Neural crest cell (in vitro differentiated cells): ENCODE measurements at regions not wholly inside any gene's neighbourhood (a gene's known extent, or its start where the extent isn't known, plus 50 kb on each side); places are given as distances from the start of the nearest gene placed in this dataset.
"Not testable (repeated sequence)": the region's sequence is repeated elsewhere in the genome, so short reads cannot be mapped to it uniquely, and the experiment has no call there.

ENCODE experiments used
- DNase-seq: peaks from one replicate; pipeline ENCODE4 v3.0.0; 2021; ENCODE audit warnings: low read depth, mixed read lengths, low spot score
- H3K27ac Mint-ChIP-seq: one replicate; pipeline ENCODE4 v1.8.0; 2021; ENCODE audit warnings: mild to moderate bottlenecking, mixed read lengths; ENCODE audit not compliant: unreplicated experiment
- H3K27me3 Mint-ChIP-seq: 2 replicates; pipeline ENCODE4 v1.8.0; 2021; ENCODE audit warnings: low read depth, mild to moderate bottlenecking, mixed read lengths
- H3K36me3 Mint-ChIP-seq: 2 replicates; pipeline ENCODE4 v1.8.0; 2021; ENCODE audit warnings: low read depth, mild to moderate bottlenecking, mixed read lengths
- H3K4me1 Mint-ChIP-seq: 2 replicates; pipeline ENCODE4 v1.8.0; 2021; ENCODE audit warnings: mixed read lengths
- H3K4me3 Mint-ChIP-seq: one replicate; pipeline ENCODE4 v1.8.0; 2021; ENCODE audit warnings: mild to moderate bottlenecking, mixed read lengths
- H3K9me3 Mint-ChIP-seq: 2 replicates; pipeline ENCODE4 v1.8.0; 2021; ENCODE audit warnings: mixed read lengths
- TF ChIP-seq, protein P1 (sequence below): fragments of 200-600 bp; sonication (generic); conservative IDR thresholded peaks from 2 replicates; pipeline ENCODE4 v1.5.0; 2021; ENCODE audit warnings: antibody characterized with exemption, mild to moderate bottlenecking

DNA sequence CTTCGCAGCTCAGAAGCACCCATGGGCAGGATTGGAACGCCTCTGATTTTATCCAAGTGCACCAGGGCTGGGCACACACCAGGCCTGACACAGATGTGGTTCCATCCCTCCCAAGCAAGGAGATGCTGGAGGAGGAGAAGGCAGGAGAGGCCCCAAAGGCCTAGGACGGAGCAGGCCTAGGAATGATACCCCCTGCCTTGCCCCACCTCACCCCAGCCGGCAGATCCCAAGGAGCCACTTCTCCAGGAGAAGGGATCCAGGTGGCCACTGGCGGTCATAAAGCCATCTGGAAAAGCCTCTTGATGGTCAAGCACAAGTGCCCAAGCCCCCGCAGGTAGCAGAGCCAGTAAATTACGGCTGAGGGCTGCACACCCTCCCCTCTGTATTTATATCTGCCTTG lies 211.8 kb downstream of the TBC1D2B start:
- DNase-seq = no peak
- Mint-ChIP-seq H3K36me3 (no peaks in the 10 kb centered on the region), H3K9me3 (no peaks in the 10 kb centered on the region), H3K27ac (no peak overlapping the region), H3K27me3 (no peaks in the 10 kb centered on the region), H3K4me3 (no peak overlapping the region), H3K4me1 (peaks cover 12% of the 10 kb centered on the region)
- TF ChIP-seq, protein P1, sequence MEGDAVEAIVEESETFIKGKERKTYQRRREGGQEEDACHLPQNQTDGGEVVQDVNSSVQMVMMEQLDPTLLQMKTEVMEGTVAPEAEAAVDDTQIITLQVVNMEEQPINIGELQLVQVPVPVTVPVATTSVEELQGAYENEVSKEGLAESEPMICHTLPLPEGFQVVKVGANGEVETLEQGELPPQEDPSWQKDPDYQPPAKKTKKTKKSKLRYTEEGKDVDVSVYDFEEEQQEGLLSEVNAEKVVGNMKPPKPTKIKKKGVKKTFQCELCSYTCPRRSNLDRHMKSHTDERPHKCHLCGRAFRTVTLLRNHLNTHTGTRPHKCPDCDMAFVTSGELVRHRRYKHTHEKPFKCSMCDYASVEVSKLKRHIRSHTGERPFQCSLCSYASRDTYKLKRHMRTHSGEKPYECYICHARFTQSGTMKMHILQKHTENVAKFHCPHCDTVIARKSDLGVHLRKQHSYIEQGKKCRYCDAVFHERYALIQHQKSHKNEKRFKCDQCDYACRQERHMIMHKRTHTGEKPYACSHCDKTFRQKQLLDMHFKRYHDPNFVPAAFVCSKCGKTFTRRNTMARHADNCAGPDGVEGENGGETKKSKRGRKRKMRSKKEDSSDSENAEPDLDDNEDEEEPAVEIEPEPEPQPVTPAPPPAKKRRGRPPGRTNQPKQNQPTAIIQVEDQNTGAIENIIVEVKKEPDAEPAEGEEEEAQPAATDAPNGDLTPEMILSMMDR = no peak

- Mint-ChIP-seq H3K4me1 (peaks cover 8% of the 10 kb centered on the region), H3K36me3 (no peaks in the 10 kb centered on the region), H3K9me3 (no peaks in the 10 kb centered on the region), H3K4me3 (no peak overlapping the region), H3K27me3 (no peaks in the 10 kb centered on the region), H3K27ac (no peak overlapping the region)
- DNase-seq = no peak
- TF ChIP-seq, protein P1 = no peak
Measured at GRCh38 chr15:77865106-77865610, 212.4 kb downstream of the TBC1D2B start.

DNA sequence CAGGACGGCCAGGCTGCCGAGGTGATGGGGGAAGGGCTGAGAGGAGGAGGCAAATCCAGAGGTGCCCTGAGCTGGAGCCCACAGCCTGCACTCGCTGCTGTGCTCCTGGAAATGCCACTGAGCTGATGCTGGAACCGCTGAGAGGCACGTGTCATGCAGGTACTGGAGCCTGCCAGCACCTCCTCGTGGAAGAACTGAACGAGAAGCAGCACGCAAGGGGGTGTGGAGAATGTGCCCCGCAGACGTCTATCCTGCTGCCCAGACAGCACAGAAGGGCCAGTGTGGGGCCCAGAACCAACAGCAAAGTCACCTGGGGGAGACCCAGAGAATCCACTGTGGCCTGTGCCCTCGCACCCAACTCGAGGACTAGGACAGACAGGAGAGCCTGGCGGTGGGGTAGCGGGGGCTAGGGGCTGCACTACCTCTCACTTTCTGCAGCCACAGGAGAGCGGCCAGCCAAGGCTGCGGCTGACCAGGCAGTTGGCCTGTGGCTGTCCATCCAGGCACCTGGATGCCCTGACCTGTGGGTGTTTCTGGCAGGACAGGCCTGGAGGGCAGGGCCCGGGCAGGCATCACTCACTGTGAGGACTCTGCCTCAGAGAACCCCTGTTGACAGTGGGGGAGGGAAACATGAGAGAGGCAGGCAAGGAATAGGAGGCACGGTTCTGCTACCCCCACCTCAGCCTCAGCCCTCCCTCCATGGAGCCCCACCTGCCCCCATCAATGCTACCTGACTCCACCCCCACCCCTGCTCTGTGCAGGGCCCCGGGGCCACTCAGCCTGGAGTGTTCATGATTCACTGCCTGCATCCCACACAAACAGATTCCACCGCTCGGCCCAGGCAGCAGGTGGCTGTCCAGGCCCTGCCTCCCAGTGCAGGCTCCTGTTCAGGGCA lies 213.1 kb downstream of the TBC1D2B start:
- no peaks in the 10 kb centered on the region for H3K36me3 Mint-ChIP-seq
- no peak overlapping the region for H3K27ac Mint-ChIP-seq
- no peak overlapping the region for H3K4me3 Mint-ChIP-seq
- no peaks in the 10 kb centered on the region for H3K27me3 Mint-ChIP-seq
- TF ChIP-seq, protein P1 = no peak
- peaks cover 8% of the 10 kb centered on the region for H3K4me1 Mint-ChIP-seq
- H3K9me3 Mint-ChIP-seq = no peaks in the 10 kb centered on the region
- no peak for DNase-seq

GRCh38 chr15:77863491-77864105 lies 213.9 kb downstream of the TBC1D2B start:
- no peaks in the 10 kb centered on the region for H3K27me3 Mint-ChIP-seq
- H3K36me3 Mint-ChIP-seq = no peaks in the 10 kb centered on the region
- no peak overlapping the region for H3K27ac Mint-ChIP-seq
- peaks cover 8% of the 10 kb centered on the region for H3K4me1 Mint-ChIP-seq
- H3K4me3 Mint-ChIP-seq = no peak overlapping the region
- no peaks in the 10 kb centered on the region for H3K9me3 Mint-ChIP-seq
- DNase-seq = no peak
- TF ChIP-seq, protein P1 = no peak

DNA sequence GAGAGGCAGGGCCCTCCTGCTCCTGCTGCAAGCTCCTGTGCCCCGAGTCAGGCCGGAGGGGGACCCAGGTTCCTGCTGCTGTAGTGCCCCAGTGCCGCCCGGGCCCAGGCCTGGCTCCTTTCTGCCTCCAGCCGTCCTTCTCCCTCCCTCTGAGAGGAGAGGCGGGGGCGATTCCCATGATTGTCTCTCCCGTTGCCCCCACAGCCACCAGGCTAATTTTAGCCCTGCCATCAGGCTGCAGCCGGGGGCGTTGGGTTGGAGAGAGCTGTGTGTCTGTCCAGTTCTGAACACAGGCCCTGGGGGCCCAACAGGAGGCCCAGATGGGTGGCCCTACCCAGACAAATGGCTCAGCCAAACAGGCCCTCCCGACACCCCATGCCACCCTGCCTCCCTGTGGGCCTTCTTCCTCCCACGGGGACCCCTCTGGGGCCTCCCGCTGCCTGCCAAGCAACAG lies 214.8 kb downstream of the TBC1D2B start:
- TF ChIP-seq, protein P1 = no peak
- H3K27me3 Mint-ChIP-seq = no peaks in the 10 kb centered on the region

DNA sequence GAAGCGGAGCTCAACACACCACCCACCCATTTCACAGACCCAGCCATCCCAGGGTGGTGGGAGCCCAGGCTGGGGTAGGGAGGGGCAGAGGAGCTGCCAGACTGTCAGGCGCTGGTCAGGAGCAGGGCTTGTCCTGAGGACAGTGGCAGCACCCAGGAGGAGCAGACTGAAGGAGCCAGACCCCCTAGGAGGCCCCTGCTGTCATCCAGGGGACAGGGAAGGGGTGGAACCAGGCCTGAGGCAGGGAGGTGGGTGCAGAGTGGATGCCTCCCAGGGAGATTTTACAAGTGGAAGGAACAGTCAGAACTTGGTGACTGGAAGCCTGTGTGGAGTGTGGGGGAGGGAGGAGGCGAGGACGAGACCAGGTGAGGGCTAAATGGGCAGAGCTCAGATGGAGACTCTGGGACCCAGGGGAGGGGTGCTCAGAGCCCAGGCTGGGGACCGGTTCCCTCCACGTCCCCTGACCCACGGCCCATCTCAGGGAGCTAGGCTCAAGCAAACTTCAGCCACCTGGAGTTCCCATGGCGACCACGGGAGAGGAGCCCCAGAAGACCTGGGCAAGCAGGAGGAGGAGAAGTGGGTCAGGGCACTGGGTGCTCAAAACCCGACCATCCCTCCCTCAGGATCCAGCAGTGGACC lies 215.4 kb downstream of the TBC1D2B start:
- not testable (repeated sequence) for H3K27ac Mint-ChIP-seq, H3K4me1 Mint-ChIP-seq, H3K36me3 Mint-ChIP-seq, H3K27me3 Mint-ChIP-seq, H3K9me3 Mint-ChIP-seq, H3K4me3 Mint-ChIP-seq, DNase-seq

More for the DNA sequence above, 214.8 kb downstream of the TBC1D2B start:
- Mint-ChIP-seq H3K27ac (peak overlapping the region; percentile 13), H3K9me3 (no peaks in the 10 kb centered on the region), H3K36me3 (no peaks in the 10 kb centered on the region), H3K4me1 (peaks cover 8% of the 10 kb centered on the region), H3K4me3 (no peak overlapping the region)
- DNase-seq = no peak
